H1 (cell line): ENCODE measurements at regions not wholly inside any gene's neighbourhood (a gene's known extent, or its start where the extent isn't known, plus 50 kb on each side); places are given as distances from the start of the nearest gene placed in this dataset.

Source experiments
- CTCF ChIP-seq, 3 experiments: IDR thresholded peaks; 1 replicate in 2 of 3; 2 replicates in 1 of 3; pipeline versions ENCODE4 v1.5.1 to v1.6.1; 2011; ENCODE audit warnings: low read length in 3 of 3, mild to moderate bottlenecking in 3 of 3, inconsistent platforms in 2 of 3, low read depth in 1 of 3, moderate library complexity in 1 of 3; ENCODE audit not compliant: insufficient read depth in 1 of 3; ENCODE audit errors: control extremely low read depth in 1 of 3
- EP300 ChIP-seq, 2 experiments: IDR thresholded peaks; 1 replicate in 1 of 2; 2 replicates in 1 of 2; pipeline ENCODE4 v1.6.1; 2011 to 2012; ENCODE audit warnings: low read depth in 2 of 2, low read length in 2 of 2, mild to moderate bottlenecking in 2 of 2, borderline replicate concordance in 1 of 2, inconsistent platforms in 1 of 2, moderate library complexity in 1 of 2
- HDAC2 ChIP-seq, 2 experiments: fragments of 300-600 bp in 1 of 2; sonication (generic) in 1 of 2; IDR thresholded peaks; 2 replicates each; pipeline ENCODE4 v1.6.1; 2011 to 2012; ENCODE audit warnings: low read depth in 2 of 2, low read length in 2 of 2, mild to moderate bottlenecking in 2 of 2, moderate library complexity in 2 of 2, borderline replicate concordance in 1 of 2, inconsistent platforms in 1 of 2
- KDM1A ChIP-seq: fragments of 200-600, 300-600 bp; sonication (generic); IDR thresholded peaks from 2 replicates; pipeline ENCODE4 v1.7.1; 2016; ENCODE audit warnings: mild to moderate bottlenecking, low read length, borderline replicate concordance
- POLR2A ChIP-seq, 2 experiments: IDR thresholded peaks; 1 replicate in 1 of 2; 2 replicates in 1 of 2; pipeline ENCODE4 v1.6.1; 2011; ENCODE audit warnings: low read depth in 2 of 2, low read length in 2 of 2, mild to moderate bottlenecking in 2 of 2; ENCODE audit errors: control extremely low read depth in 1 of 2
- POLR2AphosphoS5 ChIP-seq: IDR thresholded peaks from 2 replicates; pipeline ENCODE4 v1.6.1; 2011; ENCODE audit warnings: low read depth, low read length
- SIRT6 ChIP-seq: IDR thresholded peaks from one replicate; pipeline ENCODE4 v1.7.1; 2012; ENCODE audit warnings: low read length, inconsistent platforms

- no peak for TF ChIP-seq POLR2A (IDR thresholded peaks at IDR 0.05; ENCODE audit: control extremely low read depth in 1 of 2, low read depth in 2 of 2, low read length in 2 of 2)
- no peak for TF ChIP-seq CTCF (IDR thresholded peaks at IDR 0.05; ENCODE audit: control extremely low read depth in 1 of 3, insufficient read depth in 1 of 3, low read depth in 1 of 3, low read length in 3 of 3)
- TF ChIP-seq KDM1A: no peak
- TF ChIP-seq POLR2AphosphoS5: no peak
- TF ChIP-seq SIRT6: no peak
- TF ChIP-seq HDAC2 (IDR thresholded peaks at IDR 0.05; ENCODE audit: borderline replicate concordance in 1 of 2, low read depth in 2 of 2, low read length in 2 of 2): no peak
- TF ChIP-seq EP300 (IDR thresholded peaks at IDR 0.05; ENCODE audit: borderline replicate concordance in 1 of 2, low read depth in 2 of 2, low read length in 2 of 2): no peak
Measured at GRCh38 chr3:184502123-184502667, 59.4 kb upstream of the EPHB3 start.
